VCaP (cell line): ENCODE measurements at regions not wholly inside any gene's neighbourhood (a gene's known extent, or its start where the extent isn't known, plus 50 kb on each side); places are given as distances from the start of the nearest gene placed in this dataset.
A peak's percentile ranks its signal among the peaks of the same experiment; 100 is the strongest.

Experiments
- H3K27ac ChIP-seq: fragments of 450-650 bp; 2 replicates; pipeline ENCODE4 v1.5.1; 2017
- CTCF ChIP-seq: fragments of 450-650 bp; conservative IDR thresholded peaks from 2 replicates; pipeline ENCODE4 v1.5.1; 2017; ENCODE audit warnings: mild to moderate bottlenecking, moderate library complexity

GRCh38 chr1:69403756-69404320 lies 163.9 kb upstream of the LRRC7 start:
- H3K27ac ChIP-seq, result peak overlapping the region; percentile 31; the same call in 1 of the 2 replicates
- TF ChIP-seq CTCF, result no peak

GRCh38 chr1:69404486-69404885 lies 163.2 kb upstream of the LRRC7 start:
- peak overlapping the region; percentile 31; the same call in 1 of the 2 replicates for H3K27ac ChIP-seq
- TF ChIP-seq CTCF, result no peak

- no peak for TF ChIP-seq CTCF
- no peak overlapping the region for H3K27ac ChIP-seq
Observed at GRCh38 chr1:69406244-69406643, 161.5 kb upstream of the LRRC7 start.

GRCh38 chr1:69409731-69410456 lies 157.8 kb upstream of the LRRC7 start:
- no peak for TF ChIP-seq CTCF
- no peak overlapping the region for H3K27ac ChIP-seq

GRCh38 chr1:69410457-69410850 lies 157.3 kb upstream of the LRRC7 start:
- no peak for TF ChIP-seq CTCF
- no peak overlapping the region for H3K27ac ChIP-seq

- no peak for TF ChIP-seq CTCF
- H3K27ac ChIP-seq, result no peak overlapping the region
Observed at GRCh38 chr1:69410893-69411292, 156.8 kb upstream of the LRRC7 start.

GRCh38 chr1:69411617-69412016 lies 156.1 kb upstream of the LRRC7 start:
- TF ChIP-seq CTCF, result no peak
- no peak overlapping the region for H3K27ac ChIP-seq
